SK-N-SH treated with all-trans-retinoic acid at 6 μM for 48 hours (cell line): ENCODE measurements at regions not wholly inside any gene's neighbourhood (a gene's known extent, or its start where the extent isn't known, plus 50 kb on each side); places are given as distances from the start of the nearest gene placed in this dataset.

Experiments
- ATAC-seq: fragments of 200-7000 bp; cut with Tn5 transposase; 3 replicates; pipeline ENCODE4 v1.9.1; 2020; ENCODE audit warnings: mild to moderate bottlenecking, moderate library complexity
- ARNTL ChIP-seq: fragments of 450-650 bp; formaldehyde crosslinking; IDR thresholded peaks from 2 replicates; pipeline ENCODE4 v1.5.0; 2020; ENCODE audit warnings: low read depth, mild to moderate bottlenecking, moderate library complexity, borderline replicate concordance
- BACH2 ChIP-seq: fragments of 250-450 bp; sonication (Bioruptor Pico); IDR thresholded peaks from 2 replicates; pipeline ENCODE4 v1.9.0; 2021; ENCODE audit warnings: mild to moderate bottlenecking, borderline replicate concordance
- CREB5 ChIP-seq: fragments of 250-450 bp; sonication (Bioruptor Pico); IDR thresholded peaks from 2 replicates; pipeline ENCODE4 v1.5.1; 2020; ENCODE audit warnings: low read depth, mild to moderate bottlenecking, moderate library complexity
- CSDC2 ChIP-seq: fragments of 250-450 bp; sonication (Bioruptor Pico); IDR thresholded peaks from 2 replicates; pipeline ENCODE4 v1.5.0; 2020; ENCODE audit warnings: mild to moderate bottlenecking, moderate library complexity
- CSRNP3 ChIP-seq: fragments of 250-450 bp; sonication (Bioruptor Pico); IDR thresholded peaks from 2 replicates; pipeline ENCODE4 v1.5.1; 2021; ENCODE audit warnings: mild to moderate bottlenecking, moderate library complexity
- ESRRG ChIP-seq: fragments of 250-450 bp; sonication (Bioruptor Pico); IDR thresholded peaks from 2 replicates; pipeline ENCODE4 v1.6.1; 2021; ENCODE audit warnings: mild to moderate bottlenecking
- GLIS3 ChIP-seq: fragments of 250-450 bp; sonication (Bioruptor Pico); IDR thresholded peaks from 2 replicates; pipeline ENCODE4 v1.5.0; 2020; ENCODE audit warnings: mild to moderate bottlenecking, moderate library complexity
- ISL1 ChIP-seq: fragments of 250-450 bp; sonication (Bioruptor Pico); IDR thresholded peaks from 2 replicates; pipeline ENCODE4 v2.1.2; 2022; ENCODE audit warnings: mild to moderate bottlenecking, moderate library complexity
- OSR1 ChIP-seq: fragments of 250-450 bp; sonication (Bioruptor Pico); IDR thresholded peaks from 2 replicates; pipeline ENCODE4 v1.8.0; 2022; ENCODE audit warnings: moderate library complexity, mild to moderate bottlenecking, inconsistent platforms
- POU6F1 ChIP-seq: fragments of 250-450 bp; sonication (Bioruptor Pico); IDR thresholded peaks from 2 replicates; pipeline ENCODE4 v1.8.0; 2021; ENCODE audit warnings: low read depth, mild to moderate bottlenecking, moderate library complexity, borderline replicate concordance
- PPARA ChIP-seq: fragments of 250-450 bp; sonication (Bioruptor Pico); IDR thresholded peaks from 2 replicates; pipeline ENCODE4 v1.5.0; 2020; ENCODE audit warnings: mild to moderate bottlenecking, borderline replicate concordance
- RARB ChIP-seq: fragments of 250-450 bp; sonication (Bioruptor Pico); IDR thresholded peaks from 2 replicates; pipeline ENCODE4 v1.8.0; 2021; ENCODE audit warnings: mild to moderate bottlenecking, moderate library complexity
- SNAI2 ChIP-seq: fragments of 250-450 bp; sonication (Bioruptor Pico); IDR thresholded peaks from 2 replicates; pipeline ENCODE4 v1.5.0; 2020; ENCODE audit warnings: mild to moderate bottlenecking, moderate library complexity
- TCF4 ChIP-seq: fragments of 250-450 bp; sonication (Bioruptor Pico); IDR thresholded peaks from 2 replicates; pipeline ENCODE4 v1.8.0; 2021; ENCODE audit warnings: mild to moderate bottlenecking, moderate library complexity, borderline replicate concordance
- TOX ChIP-seq: fragments of 250-450 bp; sonication (Bioruptor Pico); IDR thresholded peaks from 2 replicates; pipeline ENCODE4 v1.8.0; 2021; ENCODE audit warnings: mild to moderate bottlenecking, moderate library complexity, borderline replicate concordance
- TSHZ2 ChIP-seq: fragments of 250-450 bp; sonication (Bioruptor Pico); IDR thresholded peaks from 2 replicates; pipeline ENCODE4 v1.5.0; 2020; ENCODE audit warnings: mild to moderate bottlenecking, moderate library complexity
- ZC3H10 ChIP-seq: fragments of 250-450 bp; sonication (Bioruptor Pico); IDR thresholded peaks from 2 replicates; pipeline ENCODE4 v1.5.1; 2021; ENCODE audit warnings: mild to moderate bottlenecking, moderate library complexity
- ZFP3 ChIP-seq: fragments of 250-450 bp; sonication (Bioruptor Pico); IDR thresholded peaks from 2 replicates; pipeline ENCODE4 v1.5.0; 2020; ENCODE audit warnings: mild to moderate bottlenecking, moderate library complexity
- ZFP30 ChIP-seq: fragments of 450-650 bp; formaldehyde crosslinking; IDR thresholded peaks from 2 replicates; pipeline ENCODE4 v1.5.0; 2022; ENCODE audit warnings: mild to moderate bottlenecking, moderate library complexity
- ZNF565 ChIP-seq: fragments of 450-650 bp; formaldehyde crosslinking; conservative IDR thresholded peaks from 2 replicates; pipeline ENCODE4 v1.5.0; 2020; ENCODE audit warnings: low read depth, mild to moderate bottlenecking, moderate library complexity
- ZNF70 ChIP-seq: fragments of 450-650 bp; formaldehyde crosslinking; IDR thresholded peaks from 2 replicates; pipeline ENCODE4 v1.5.0; 2020; ENCODE audit warnings: mild to moderate bottlenecking, moderate library complexity

GRCh38 chr14:62098357-62098756, 336.1 kb downstream of the SNAPC1 start:
- ATAC-seq, result no peak
- TF ChIP-seq TOX (CRISPR knock-in tag) (no peak), ARNTL (CRISPR knock-in tag) (no peak), CSRNP3 (CRISPR knock-in tag) (no peak), ZC3H10 (CRISPR knock-in tag) (no peak), CREB5 (CRISPR knock-in tag) (no peak), ZFP30 (CRISPR knock-in tag) (no peak), ZNF565 (CRISPR knock-in tag) (no peak), SNAI2 (CRISPR knock-in tag) (no peak), TCF4 (no peak), OSR1 (CRISPR knock-in tag) (no peak), RARB (CRISPR knock-in tag) (no peak), GLIS3 (CRISPR knock-in tag) (no peak), CSDC2 (CRISPR knock-in tag) (no peak), ESRRG (CRISPR knock-in tag) (no peak), TSHZ2 (CRISPR knock-in tag) (no peak)

- no peak for TF ChIP-seq OSR1 (CRISPR knock-in tag)
- no peak for ATAC-seq
Measured at GRCh38 chr14:62099091-62099490, 336.9 kb downstream of the SNAPC1 start.

GRCh38 chr14:62101189-62101588, 339.0 kb downstream of the SNAPC1 start:
- TF ChIP-seq ARNTL (CRISPR knock-in tag), result no peak
- TF ChIP-seq ZC3H10 (CRISPR knock-in tag), result no peak
- TF ChIP-seq ZNF70 (CRISPR knock-in tag), result no peak
- TF ChIP-seq ESRRG (CRISPR knock-in tag), result no peak
- no peak for TF ChIP-seq ZFP3 (CRISPR knock-in tag)
- TF ChIP-seq ISL1 (CRISPR knock-in tag), result no peak
- TF ChIP-seq GLIS3 (CRISPR knock-in tag), result no peak
- TF ChIP-seq CSRNP3 (CRISPR knock-in tag), result no peak
- no peak for TF ChIP-seq ZFP30 (CRISPR knock-in tag)
- TF ChIP-seq BACH2 (CRISPR knock-in tag), result no peak
- TF ChIP-seq CSDC2 (CRISPR knock-in tag), result no peak
- TF ChIP-seq TSHZ2 (CRISPR knock-in tag), result no peak
- TF ChIP-seq SNAI2 (CRISPR knock-in tag), result no peak
- TF ChIP-seq RARB (CRISPR knock-in tag), result no peak
- TF ChIP-seq POU6F1 (CRISPR knock-in tag), result no peak
- no peak for TF ChIP-seq TCF4
- no peak for TF ChIP-seq PPARA (CRISPR knock-in tag)
- no peak for ATAC-seq
